ENCODE measurements at regions not wholly inside any gene's neighbourhood (a gene's known extent, or its start where the extent isn't known, plus 50 kb on each side); places are given as distances from the start of the nearest gene placed in this dataset.
"Not testable (repeated sequence)": the region's sequence is repeated elsewhere in the genome, so short reads cannot be mapped to it uniquely, and the experiment has no call there.

GRCh38 chr10:21463436-21463835, 62.0 kb downstream of the SKIDA1 start:
- no peaks in the 10 kb centered on the region for H3K27me3 ChIP-seq (ENCODE audit: insufficient read depth, low read length)
- H3K9me3 ChIP-seq (ENCODE audit: insufficient read depth, low read depth, low read length): no peaks in the 10 kb centered on the region
- H3K4me3 ChIP-seq (ENCODE audit: low read length): no peak overlapping the region
- H3K4me1 ChIP-seq (ENCODE audit: insufficient read depth, low read length): no peaks in the 10 kb centered on the region
- H3K27ac ChIP-seq (ENCODE audit: low read length): no peak overlapping the region
- H3K36me3 ChIP-seq (ENCODE audit: insufficient read depth, low read depth, low read length): no peaks in the 10 kb centered on the region
- no peak overlapping the region for H3K9ac ChIP-seq (ENCODE audit: low read depth, low read length)

- no peak overlapping the region for H3K4me3 ChIP-seq (ENCODE audit: low read length)
- H3K27me3 ChIP-seq (ENCODE audit: insufficient read depth, low read length): no peaks in the 10 kb centered on the region
- H3K27ac ChIP-seq (ENCODE audit: low read length): no peak overlapping the region
- no peaks in the 10 kb centered on the region; the same call in 1 of the 2 replicates for H3K9me3 ChIP-seq (ENCODE audit: insufficient read depth, low read depth, low read length)
- H3K36me3 ChIP-seq (ENCODE audit: insufficient read depth, low read depth, low read length): no peaks in the 10 kb centered on the region
- H3K9ac ChIP-seq (ENCODE audit: low read depth, low read length): no peak overlapping the region
- no peaks in the 10 kb centered on the region for H3K4me1 ChIP-seq (ENCODE audit: insufficient read depth, low read length)
Measured at GRCh38 chr10:21458126-21458871, 67.2 kb downstream of the SKIDA1 start.

GRCh38 chr10:21456160-21456559, 69.3 kb downstream of the SKIDA1 start:
- Histone ChIP-seq H3K9me3 (ENCODE audit: insufficient read depth, low read depth, low read length) (no peaks in the 10 kb centered on the region; the same call in 1 of the 2 replicates), H3K27me3 (ENCODE audit: insufficient read depth, low read length) (no peaks in the 10 kb centered on the region), H3K4me3 (ENCODE audit: low read length) (no peak overlapping the region), H3K27ac (ENCODE audit: low read length) (no peak overlapping the region), H3K4me1 (ENCODE audit: insufficient read depth, low read length) (no peaks in the 10 kb centered on the region), H3K9ac (ENCODE audit: low read depth, low read length) (no peak overlapping the region), H3K36me3 (ENCODE audit: insufficient read depth, low read depth, low read length) (no peaks in the 10 kb centered on the region)

- Histone ChIP-seq H3K9ac (ENCODE audit: low read depth, low read length) (no peak overlapping the region), H3K4me1 (ENCODE audit: insufficient read depth, low read length) (0 out of 2 replicates have a peak, but pooled peaks cover 3% of the 10 kb centered on the region), H3K27ac (ENCODE audit: low read length) (no peak overlapping the region), H3K27me3 (ENCODE audit: insufficient read depth, low read length) (no peaks in the 10 kb centered on the region), H3K9me3 (ENCODE audit: insufficient read depth, low read depth, low read length) (no peaks in the 10 kb centered on the region; the same call in 1 of the 2 replicates), H3K4me3 (ENCODE audit: low read length) (no peak overlapping the region), H3K36me3 (ENCODE audit: insufficient read depth, low read depth, low read length) (no peaks in the 10 kb centered on the region)
Measured at GRCh38 chr10:21452203-21452602, 73.3 kb downstream of the SKIDA1 start.

- Histone ChIP-seq H3K9ac (ENCODE audit: low read depth, low read length) (no peak overlapping the region), H3K36me3 (ENCODE audit: insufficient read depth, low read depth, low read length) (no peaks in the 10 kb centered on the region), H3K27me3 (ENCODE audit: insufficient read depth, low read length) (no peaks in the 10 kb centered on the region), H3K27ac (ENCODE audit: low read length) (no peak overlapping the region), H3K4me3 (ENCODE audit: low read length) (no peak overlapping the region), H3K9me3 (ENCODE audit: insufficient read depth, low read depth, low read length) (no peaks in the 10 kb centered on the region), H3K4me1 (ENCODE audit: insufficient read depth, low read length) (0 out of 2 replicates have a peak, but pooled peaks cover 3% of the 10 kb centered on the region)
Measured at GRCh38 chr10:21449288-21449966, 76.1 kb downstream of the SKIDA1 start.

GRCh38 chr10:21445163-21445562, 80.3 kb downstream of the SKIDA1 start:
- H3K4me1 ChIP-seq (ENCODE audit: insufficient read depth, low read length): 0 out of 2 replicates have a peak, but pooled peaks cover 3% of the 10 kb centered on the region
- H3K9me3 ChIP-seq (ENCODE audit: insufficient read depth, low read depth, low read length): no peaks in the 10 kb centered on the region
- H3K27me3 ChIP-seq (ENCODE audit: insufficient read depth, low read length): no peaks in the 10 kb centered on the region
- no peaks in the 10 kb centered on the region for H3K36me3 ChIP-seq (ENCODE audit: insufficient read depth, low read depth, low read length)
- H3K4me3 ChIP-seq (ENCODE audit: low read length): no peak overlapping the region
- no peak overlapping the region for H3K9ac ChIP-seq (ENCODE audit: low read depth, low read length)
- H3K27ac ChIP-seq (ENCODE audit: low read length): no peak overlapping the region

- Histone ChIP-seq H3K27ac (ENCODE audit: low read length) (no peak overlapping the region), H3K9ac (ENCODE audit: low read depth, low read length) (no peak overlapping the region), H3K27me3 (ENCODE audit: insufficient read depth, low read length) (no peaks in the 10 kb centered on the region), H3K4me3 (ENCODE audit: low read length) (no peak overlapping the region), H3K36me3 (ENCODE audit: insufficient read depth, low read depth, low read length) (no peaks in the 10 kb centered on the region), H3K9me3 (ENCODE audit: insufficient read depth, low read depth, low read length) (no peaks in the 10 kb centered on the region), H3K4me1 (ENCODE audit: insufficient read depth, low read length) (no peaks in the 10 kb centered on the region)
Measured at GRCh38 chr10:21441625-21442024, 83.9 kb downstream of the SKIDA1 start.

- H3K4me1 ChIP-seq (ENCODE audit: insufficient read depth, low read length); H3K27me3 ChIP-seq (ENCODE audit: insufficient read depth, low read length); H3K9me3 ChIP-seq (ENCODE audit: insufficient read depth, low read depth, low read length); H3K4me3 ChIP-seq (ENCODE audit: low read length); H3K27ac ChIP-seq (ENCODE audit: low read length); H3K9ac ChIP-seq (ENCODE audit: low read depth, low read length); H3K36me3 ChIP-seq (ENCODE audit: insufficient read depth, low read depth, low read length): not testable (repeated sequence)
Measured at GRCh38 chr10:21438914-21439313, 86.6 kb downstream of the SKIDA1 start.

GRCh38 chr10:21437770-21438382, 87.6 kb downstream of the SKIDA1 start:
- Histone ChIP-seq H3K9ac (ENCODE audit: low read depth, low read length) (no peak overlapping the region), H3K4me3 (ENCODE audit: low read length) (no peak overlapping the region), H3K27ac (ENCODE audit: low read length) (no peak overlapping the region), H3K36me3 (ENCODE audit: insufficient read depth, low read depth, low read length) (no peaks in the 10 kb centered on the region), H3K4me1 (ENCODE audit: insufficient read depth, low read length) (no peaks in the 10 kb centered on the region), H3K27me3 (ENCODE audit: insufficient read depth, low read length) (no peaks in the 10 kb centered on the region), H3K9me3 (ENCODE audit: insufficient read depth, low read depth, low read length) (no peaks in the 10 kb centered on the region)

- H3K27me3 ChIP-seq (ENCODE audit: insufficient read depth, low read length): no peaks in the 10 kb centered on the region
Measured at GRCh38 chr10:21432266-21432665, 93.2 kb downstream of the SKIDA1 start.

GRCh38 chr10:21431799-21432198, 93.7 kb downstream of the SKIDA1 start:
- H3K27ac ChIP-seq (ENCODE audit: low read length): no peak overlapping the region
- peaks cover 11% of the 10 kb centered on the region for H3K9me3 ChIP-seq (ENCODE audit: insufficient read depth, low read depth, low read length)

More at GRCh38 chr10:21432266-21432665, 93.2 kb downstream of the SKIDA1 start:
- Histone ChIP-seq H3K4me1 (ENCODE audit: insufficient read depth, low read length) (no peaks in the 10 kb centered on the region), H3K4me3 (ENCODE audit: low read length) (no peak overlapping the region), H3K9ac (ENCODE audit: low read depth, low read length) (no peak overlapping the region), H3K9me3 (ENCODE audit: insufficient read depth, low read depth, low read length) (peaks cover 7% of the 10 kb centered on the region), H3K36me3 (ENCODE audit: insufficient read depth, low read depth, low read length) (no peaks in the 10 kb centered on the region), H3K27ac (ENCODE audit: low read length) (no peak overlapping the region)

More at GRCh38 chr10:21431799-21432198, 93.7 kb downstream of the SKIDA1 start:
- H3K4me1 ChIP-seq (ENCODE audit: insufficient read depth, low read length): no peaks in the 10 kb centered on the region
- H3K9ac ChIP-seq (ENCODE audit: low read depth, low read length): no peak overlapping the region
- H3K4me3 ChIP-seq (ENCODE audit: low read length): no peak overlapping the region
- H3K27me3 ChIP-seq (ENCODE audit: insufficient read depth, low read length): no peaks in the 10 kb centered on the region
- no peaks in the 10 kb centered on the region for H3K36me3 ChIP-seq (ENCODE audit: insufficient read depth, low read depth, low read length)

Data from iPS-20b (cell line).